Effector memory CD8-positive, alpha-beta T cell (primary cell): ENCODE measurements at regions not wholly inside any gene's neighbourhood (a gene's known extent, or its start where the extent isn't known, plus 50 kb on each side); places are given as distances from the start of the nearest gene placed in this dataset.

Experiments
- ATAC-seq: fragments of 150-1000 bp; cut with Tn5 transposase; replicated peaks from 2 replicates; pipeline ENCODE4 v1.10.0; 2021; ENCODE audit warnings: mild to moderate bottlenecking, moderate library complexity
- DNase-seq, 3 experiments: peaks; one replicate each; pipeline ENCODE4 v3.0.0; 2021
- H3K27ac Mint-ChIP-seq, 2 donors: one replicate each; pipeline ENCODE4 v1.8.0; 2022; ENCODE audit warnings: mild to moderate bottlenecking in 2 of 2, mixed read lengths in 2 of 2, moderate library complexity in 2 of 2
- H3K27me3 Mint-ChIP-seq, 2 donors: one replicate each; pipeline ENCODE4 v1.8.0; 2022; ENCODE audit warnings: mixed read lengths in 2 of 2
- H3K36me3 Mint-ChIP-seq: one replicate; pipeline ENCODE4 v1.8.0; 2022; ENCODE audit warnings: mild to moderate bottlenecking, moderate library complexity, mixed read lengths; ENCODE audit not compliant: insufficient read depth
- H3K4me1 Mint-ChIP-seq, 2 donors: one replicate each; pipeline ENCODE4 v1.8.0; 2022; ENCODE audit warnings: low read depth in 2 of 2, mixed read lengths in 2 of 2
- H3K4me3 Mint-ChIP-seq, 2 donors: one replicate each; pipeline ENCODE4 v1.8.0; 2022; ENCODE audit warnings: mild to moderate bottlenecking in 2 of 2, mixed read lengths in 2 of 2, moderate library complexity in 2 of 2
- H3K9me3 Mint-ChIP-seq, 2 donors: one replicate each; pipeline ENCODE4 v1.8.0; 2022; ENCODE audit warnings: mixed read lengths in 2 of 2

- no peaks in the 10 kb centered on the region for H3K36me3 Mint-ChIP-seq
- H3K4me1 Mint-ChIP-seq = no peaks in the 10 kb centered on the region
- no peak overlapping the region for H3K27ac Mint-ChIP-seq
- H3K27me3 Mint-ChIP-seq = peaks cover 10 to 18% of the 10 kb centered on the region in 2 donors
- ATAC-seq (no peak), DNase-seq (no peak)
- no peaks in the 10 kb centered on the region for H3K9me3 Mint-ChIP-seq
- H3K4me3 Mint-ChIP-seq = no peak overlapping the region
Measured at GRCh38 chr11:69348414-69349235, 54.7 kb downstream of the MYEOV start.

- DNase-seq = no peak
- H3K27me3 Mint-ChIP-seq = peaks cover 10 to 30% of the 10 kb centered on the region in 2 donors
- no peaks in the 10 kb centered on the region for H3K9me3 Mint-ChIP-seq
- H3K4me1 Mint-ChIP-seq = no peaks in the 10 kb centered on the region
- no peak overlapping the region for H3K4me3 Mint-ChIP-seq
- no peak for ATAC-seq
- no peaks in the 10 kb centered on the region for H3K36me3 Mint-ChIP-seq
- no peak overlapping the region for H3K27ac Mint-ChIP-seq
Measured at GRCh38 chr11:69350040-69350439, 56.1 kb downstream of the MYEOV start.

- Mint-ChIP-seq H3K4me3 (no peak overlapping the region), H3K9me3 (no peaks in the 10 kb centered on the region), H3K4me1 (no peaks in the 10 kb centered on the region), H3K27ac (no peak overlapping the region), H3K36me3 (no peaks in the 10 kb centered on the region), H3K27me3 (peaks cover 10 to 34% of the 10 kb centered on the region in 2 donors)
- DNase-seq (no peak), ATAC-seq (no peak)
Measured at GRCh38 chr11:69350596-69350995, 56.6 kb downstream of the MYEOV start.

GRCh38 chr11:69351460-69351859, 57.5 kb downstream of the MYEOV start:
- H3K36me3 Mint-ChIP-seq = no peaks in the 10 kb centered on the region
- no peak overlapping the region for H3K27ac Mint-ChIP-seq
- H3K4me3 Mint-ChIP-seq = no peak overlapping the region
- ATAC-seq (no peak), DNase-seq (no peak)
- peaks cover 10 to 41% of the 10 kb centered on the region in 2 donors for H3K27me3 Mint-ChIP-seq
- no peaks in the 10 kb centered on the region for H3K9me3 Mint-ChIP-seq
- no peaks in the 10 kb centered on the region for H3K4me1 Mint-ChIP-seq

- H3K9me3 Mint-ChIP-seq = no peaks in the 10 kb centered on the region
- DNase-seq (no peak), ATAC-seq (no peak)
- no peaks in the 10 kb centered on the region for H3K4me1 Mint-ChIP-seq
- peaks cover 10 to 47% of the 10 kb centered on the region in 2 donors for H3K27me3 Mint-ChIP-seq
- no peak overlapping the region for H3K4me3 Mint-ChIP-seq
- no peak overlapping the region for H3K27ac Mint-ChIP-seq
- H3K36me3 Mint-ChIP-seq = no peaks in the 10 kb centered on the region
Measured at GRCh38 chr11:69352166-69352565, 58.2 kb downstream of the MYEOV start.

- Mint-ChIP-seq H3K4me1 (no peaks in the 10 kb centered on the region), H3K9me3 (no peaks in the 10 kb centered on the region), H3K27ac (no peak overlapping the region), H3K4me3 (no peak overlapping the region), H3K36me3 (no peaks in the 10 kb centered on the region), H3K27me3 (peaks cover 10 to 54% of the 10 kb centered on the region in 2 donors)
- no peak for DNase-seq
- no peak for ATAC-seq
Measured at GRCh38 chr11:69352715-69353319, 58.9 kb downstream of the MYEOV start.

- H3K9me3 Mint-ChIP-seq = no peaks in the 10 kb centered on the region
- peaks cover 10 to 58% of the 10 kb centered on the region in 2 donors for H3K27me3 Mint-ChIP-seq
- H3K4me3 Mint-ChIP-seq = no peak overlapping the region
- no peaks in the 10 kb centered on the region for H3K36me3 Mint-ChIP-seq
- H3K27ac Mint-ChIP-seq = no peak overlapping the region
- H3K4me1 Mint-ChIP-seq = no peaks in the 10 kb centered on the region
- ATAC-seq = no peak
- no peak for DNase-seq
Measured at GRCh38 chr11:69353696-69354544, 60.0 kb downstream of the MYEOV start.

GRCh38 chr11:69354545-69354897, 60.6 kb downstream of the MYEOV start:
- Mint-ChIP-seq H3K4me1 (no peaks in the 10 kb centered on the region), H3K9me3 (no peaks in the 10 kb centered on the region), H3K27me3 (peaks cover 10 to 58% of the 10 kb centered on the region in 2 donors), H3K36me3 (no peaks in the 10 kb centered on the region), H3K4me3 (no peak overlapping the region), H3K27ac (no peak overlapping the region)
- DNase-seq (no peak), ATAC-seq (no peak)

- Mint-ChIP-seq H3K27me3 (peaks cover 10 to 58% of the 10 kb centered on the region in 2 donors), H3K27ac (no peak overlapping the region)
Measured at GRCh38 chr11:69355346-69355940, 61.5 kb downstream of the MYEOV start.

GRCh38 chr11:69355959-69356702, 62.2 kb downstream of the MYEOV start:
- peaks cover 10 to 58% of the 10 kb centered on the region in 2 donors for H3K27me3 Mint-ChIP-seq
- no peak overlapping the region for H3K27ac Mint-ChIP-seq
- DNase-seq (no peak), ATAC-seq (no peak)
- H3K9me3 Mint-ChIP-seq = no peaks in the 10 kb centered on the region
- H3K4me1 Mint-ChIP-seq = no peaks in the 10 kb centered on the region
- H3K4me3 Mint-ChIP-seq = no peak overlapping the region
- no peaks in the 10 kb centered on the region for H3K36me3 Mint-ChIP-seq

More at GRCh38 chr11:69355346-69355940, 61.5 kb downstream of the MYEOV start:
- Mint-ChIP-seq H3K9me3 (no peaks in the 10 kb centered on the region), H3K4me3 (no peak overlapping the region), H3K4me1 (no peaks in the 10 kb centered on the region), H3K36me3 (no peaks in the 10 kb centered on the region)
- DNase-seq (no peak), ATAC-seq (no peak)

- no peak overlapping the region for H3K4me3 Mint-ChIP-seq
- H3K27me3 Mint-ChIP-seq = peaks cover 7 to 53% of the 10 kb centered on the region in 2 donors
- ATAC-seq (no peak), DNase-seq (no peak)
- H3K36me3 Mint-ChIP-seq = no peaks in the 10 kb centered on the region
- no peaks in the 10 kb centered on the region for H3K4me1 Mint-ChIP-seq
- no peaks in the 10 kb centered on the region for H3K9me3 Mint-ChIP-seq
- no peak overlapping the region for H3K27ac Mint-ChIP-seq
Measured at GRCh38 chr11:69356703-69357457, 62.9 kb downstream of the MYEOV start.
